HG02943 (cell line): ENCODE measurements at regions not wholly inside any gene's neighbourhood (a gene's known extent, or its start where the extent isn't known, plus 50 kb on each side); places are given as distances from the start of the nearest gene placed in this dataset.
A peak's percentile ranks its signal among the peaks of the same experiment; 100 is the strongest.

Experiments
- ATAC-seq: cut with Tn5 transposase; IDR thresholded peaks from one replicate; pipeline ENCODE4 v1.9.1; 2021; ENCODE audit warnings: mild to moderate bottlenecking, low read depth, moderate library complexity; ENCODE audit not compliant: unreplicated experiment

- no peak for ATAC-seq
Observed at GRCh38 chr1:99152132-99152531, 112.2 kb upstream of the PLPPR4 start.

- ATAC-seq, result no peak
Observed at GRCh38 chr1:99163671-99164070, 100.6 kb upstream of the PLPPR4 start.

GRCh38 chr1:99170516-99170915, 93.8 kb upstream of the PLPPR4 start:
- ATAC-seq, result no peak

DNA sequence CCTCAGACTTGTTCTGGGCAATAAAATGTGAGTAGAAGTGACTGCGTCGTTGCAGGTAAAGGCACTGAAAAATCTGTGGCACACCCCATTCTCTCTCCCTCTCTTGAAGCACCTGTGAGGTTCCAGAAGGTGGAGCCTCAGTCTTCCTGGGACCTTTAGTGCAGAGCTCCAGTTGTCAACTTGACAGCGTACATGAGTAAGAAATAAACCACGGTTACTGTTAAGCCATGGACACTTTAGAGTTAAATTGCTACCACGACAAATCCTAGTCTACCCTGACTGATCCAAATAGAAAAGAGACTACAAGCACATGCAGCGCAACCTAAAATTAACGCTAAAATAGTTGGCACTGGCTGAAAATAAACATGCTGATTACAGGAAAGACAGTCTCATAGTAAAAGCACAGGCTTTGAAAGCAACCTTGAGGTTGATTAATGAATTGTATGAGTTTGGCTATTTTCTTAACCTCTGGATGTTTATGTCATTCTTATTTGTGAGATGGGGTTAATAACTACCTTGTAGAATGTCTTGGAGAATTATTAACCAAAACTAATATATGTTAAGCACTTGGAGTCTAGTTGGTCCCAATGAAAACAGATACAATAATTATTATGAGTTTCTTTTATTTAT, 93.0 kb upstream of the PLPPR4 start:
- no peak for ATAC-seq

GRCh38 chr1:99173282-99173681, 91.0 kb upstream of the PLPPR4 start:
- ATAC-seq, result no peak

- no peak for ATAC-seq
Observed at GRCh38 chr1:99173900-99174299, 90.4 kb upstream of the PLPPR4 start.

DNA sequence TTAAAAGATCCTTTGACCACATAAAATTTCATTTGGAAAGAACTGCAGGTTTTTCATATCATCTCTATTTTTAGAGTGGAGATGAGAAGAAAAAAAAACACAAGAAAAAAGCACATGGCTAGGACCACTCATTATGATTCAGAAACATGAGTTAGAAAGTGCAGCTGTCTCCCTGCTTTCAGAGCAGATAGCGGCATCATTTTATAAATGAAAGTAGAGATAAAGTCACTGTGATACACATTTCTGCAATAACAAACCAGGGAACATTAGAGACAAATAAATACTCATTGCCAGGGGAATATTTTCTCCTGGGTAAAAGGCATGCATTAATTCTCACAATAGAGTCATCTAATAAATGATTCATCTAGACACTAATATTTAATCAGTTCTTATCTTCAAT, 87.5 kb upstream of the PLPPR4 start:
- no peak for ATAC-seq

- ATAC-seq, result no peak
Observed at GRCh38 chr1:99177465-99177864, 86.8 kb upstream of the PLPPR4 start.

DNA sequence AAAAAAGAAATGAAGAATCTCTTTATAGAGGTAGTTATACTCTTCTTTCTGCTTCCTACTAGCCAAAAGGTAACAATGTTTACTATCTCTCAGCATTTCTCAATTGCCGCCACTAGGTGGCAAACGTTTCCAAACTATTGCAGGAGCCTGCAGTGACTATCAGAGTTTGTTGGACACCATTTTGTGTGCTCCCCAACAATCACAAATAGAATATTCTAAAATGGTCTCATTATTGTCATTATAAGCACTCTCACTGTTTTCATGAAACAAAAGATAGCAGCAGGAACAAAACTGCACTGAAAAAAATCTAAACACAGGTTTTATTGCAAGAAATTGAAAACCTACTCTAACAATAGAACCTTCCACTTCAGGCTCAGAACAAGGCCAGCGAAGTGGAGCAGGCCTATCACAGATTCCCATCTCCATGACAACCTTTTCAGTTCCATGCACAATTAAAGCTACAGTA, 83.9 kb upstream of the PLPPR4 start:
- peak; percentile 98 for ATAC-seq

DNA sequence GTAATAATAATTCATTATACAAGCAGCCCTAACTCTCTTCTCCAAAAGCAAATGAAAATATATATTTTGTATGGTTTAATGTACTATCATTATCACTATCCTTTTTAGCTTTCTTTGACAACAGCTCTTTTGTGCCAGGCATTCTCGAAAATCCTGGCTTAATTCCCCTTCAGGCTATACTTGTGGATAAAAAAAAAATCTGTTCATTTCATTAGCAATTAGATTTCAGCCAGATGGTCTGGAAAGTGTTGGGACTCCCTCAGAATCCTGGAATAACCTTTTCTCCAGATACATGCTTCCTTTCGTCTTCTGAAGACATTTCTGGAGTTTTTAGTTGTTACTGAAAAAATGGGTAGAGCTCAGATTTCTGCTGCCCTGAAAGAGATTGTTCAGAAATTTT, 83.4 kb upstream of the PLPPR4 start:
- ATAC-seq, result no peak

GRCh38 chr1:99181892-99182291, 82.4 kb upstream of the PLPPR4 start:
- no peak for ATAC-seq

GRCh38 chr1:99185196-99185595, 79.1 kb upstream of the PLPPR4 start:
- no peak for ATAC-seq

DNA sequence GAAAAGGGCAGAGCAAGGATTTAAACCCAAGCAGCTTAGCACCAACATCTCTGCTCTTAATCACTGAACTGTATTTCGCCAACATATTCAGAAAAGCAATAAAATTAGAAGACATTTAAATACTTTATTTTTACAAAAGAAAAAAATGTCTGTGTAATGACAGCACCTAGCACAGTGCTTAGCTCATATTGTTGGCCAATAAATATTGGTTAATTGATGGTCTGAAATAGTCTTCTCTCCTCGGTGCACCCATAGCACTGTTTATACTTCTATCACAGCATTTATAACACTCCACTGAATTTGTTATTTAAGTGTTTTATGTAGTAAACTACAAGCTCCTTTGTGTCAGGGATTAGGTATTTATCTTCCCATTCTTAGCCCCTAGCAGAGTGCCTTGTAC, 70.9 kb upstream of the PLPPR4 start:
- no peak for ATAC-seq

DNA sequence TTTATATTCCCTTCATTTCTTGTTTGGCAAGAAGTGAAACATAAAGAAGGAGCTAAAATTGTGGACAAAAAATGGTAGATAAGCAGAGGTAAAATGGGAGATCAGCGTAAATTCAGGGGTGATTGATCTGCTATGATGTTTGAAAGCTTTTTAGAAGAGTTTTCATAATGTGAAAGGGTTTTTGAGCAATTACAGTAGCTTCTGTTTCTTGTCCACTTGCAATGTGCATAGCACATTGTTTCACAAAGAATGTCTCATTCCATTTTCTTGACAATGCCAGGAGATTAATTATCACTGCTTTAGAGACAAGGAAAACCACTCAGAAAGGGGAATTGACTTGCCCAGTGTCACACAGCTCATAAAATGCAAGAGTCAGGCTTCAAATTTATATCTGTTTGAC, 65.9 kb upstream of the PLPPR4 start:
- no peak for ATAC-seq

GRCh38 chr1:99207216-99207615, 57.1 kb upstream of the PLPPR4 start:
- no peak for ATAC-seq
